Stomach (tissue), 4 donors: ENCODE measurements at regions not wholly inside any gene's neighbourhood (a gene's known extent, or its start where the extent isn't known, plus 50 kb on each side); places are given as distances from the start of the nearest gene placed in this dataset.

Experiments used
- EP300 ChIP-seq: sonication (generic); formaldehyde crosslinking; IDR thresholded peaks from one replicate; pipeline ENCODE4 v1.6.1; 2017; ENCODE audit warnings: antibody characterized with exemption
- TF ChIP-seq, protein P1 (sequence below), 7 experiments: fragments of 450-650 bp in 4 of 7; fragments of 200-600 bp in 3 of 7; sonication (generic) in 3 of 7; IDR thresholded peaks; one replicate each; pipeline ENCODE4 v1.5.1; 2016 to 2019; ENCODE audit warnings: antibody characterized with exemption in 7 of 7, control low read depth in 2 of 7, mild to moderate bottlenecking in 1 of 7

DNA sequence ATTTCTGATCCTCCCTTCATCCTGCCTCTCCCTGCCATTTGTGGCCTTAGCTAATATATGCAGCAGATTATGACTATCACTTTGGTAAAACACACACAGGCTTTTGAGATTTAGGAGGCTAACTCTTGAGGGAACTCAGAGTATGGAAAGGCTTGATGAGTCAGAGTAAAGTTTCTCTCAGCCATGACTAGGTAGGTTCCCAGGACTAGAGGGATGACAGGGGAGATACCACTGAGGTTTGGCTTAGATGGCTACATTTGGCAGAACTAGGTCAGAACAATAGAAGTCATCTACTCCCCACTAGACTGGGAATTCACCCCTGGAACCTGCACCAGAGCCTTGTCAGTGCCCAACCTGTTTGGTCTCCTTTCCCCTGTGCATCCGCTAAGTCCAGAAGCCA, 585.7 kb downstream of the TLL1 start:
- TF ChIP-seq, protein P1, sequence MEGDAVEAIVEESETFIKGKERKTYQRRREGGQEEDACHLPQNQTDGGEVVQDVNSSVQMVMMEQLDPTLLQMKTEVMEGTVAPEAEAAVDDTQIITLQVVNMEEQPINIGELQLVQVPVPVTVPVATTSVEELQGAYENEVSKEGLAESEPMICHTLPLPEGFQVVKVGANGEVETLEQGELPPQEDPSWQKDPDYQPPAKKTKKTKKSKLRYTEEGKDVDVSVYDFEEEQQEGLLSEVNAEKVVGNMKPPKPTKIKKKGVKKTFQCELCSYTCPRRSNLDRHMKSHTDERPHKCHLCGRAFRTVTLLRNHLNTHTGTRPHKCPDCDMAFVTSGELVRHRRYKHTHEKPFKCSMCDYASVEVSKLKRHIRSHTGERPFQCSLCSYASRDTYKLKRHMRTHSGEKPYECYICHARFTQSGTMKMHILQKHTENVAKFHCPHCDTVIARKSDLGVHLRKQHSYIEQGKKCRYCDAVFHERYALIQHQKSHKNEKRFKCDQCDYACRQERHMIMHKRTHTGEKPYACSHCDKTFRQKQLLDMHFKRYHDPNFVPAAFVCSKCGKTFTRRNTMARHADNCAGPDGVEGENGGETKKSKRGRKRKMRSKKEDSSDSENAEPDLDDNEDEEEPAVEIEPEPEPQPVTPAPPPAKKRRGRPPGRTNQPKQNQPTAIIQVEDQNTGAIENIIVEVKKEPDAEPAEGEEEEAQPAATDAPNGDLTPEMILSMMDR (IDR thresholded peaks at IDR 0.05): no peak
- no peak for TF ChIP-seq EP300
